GM12873 (cell line): ENCODE measurements at regions not wholly inside any gene's neighbourhood (a gene's known extent, or its start where the extent isn't known, plus 50 kb on each side); places are given as distances from the start of the nearest gene placed in this dataset.

Experiments used
- TF ChIP-seq, protein P1 (sequence below): IDR thresholded peaks from 2 replicates; pipeline ENCODE4 v1.5.1; 2012; ENCODE audit warnings: low read depth, mild to moderate bottlenecking, moderate library complexity, low read length, control low read depth; ENCODE audit not compliant: insufficient read depth; ENCODE audit errors: missing control alignments

DNA sequence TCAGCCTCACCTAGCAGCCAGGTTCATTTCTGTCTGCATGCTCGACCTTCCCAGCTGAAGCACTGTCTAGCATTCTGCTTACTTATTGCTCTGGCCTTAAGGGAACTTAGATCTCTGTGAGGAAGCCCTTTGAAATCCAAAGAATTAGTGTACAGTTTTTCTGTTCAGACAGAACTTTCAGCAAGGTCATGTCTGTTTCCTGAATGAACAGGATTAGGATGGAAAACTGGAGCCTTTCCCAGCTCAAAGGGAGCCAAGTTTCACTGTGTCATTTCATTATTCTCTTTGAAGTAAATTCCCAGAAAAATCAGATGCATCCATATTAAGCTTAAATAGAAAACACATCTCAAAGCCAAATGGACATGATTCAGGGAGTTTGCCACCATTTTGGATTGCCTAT lies 457.3 kb upstream of the KCNMB2 start:
- TF ChIP-seq, protein P1, sequence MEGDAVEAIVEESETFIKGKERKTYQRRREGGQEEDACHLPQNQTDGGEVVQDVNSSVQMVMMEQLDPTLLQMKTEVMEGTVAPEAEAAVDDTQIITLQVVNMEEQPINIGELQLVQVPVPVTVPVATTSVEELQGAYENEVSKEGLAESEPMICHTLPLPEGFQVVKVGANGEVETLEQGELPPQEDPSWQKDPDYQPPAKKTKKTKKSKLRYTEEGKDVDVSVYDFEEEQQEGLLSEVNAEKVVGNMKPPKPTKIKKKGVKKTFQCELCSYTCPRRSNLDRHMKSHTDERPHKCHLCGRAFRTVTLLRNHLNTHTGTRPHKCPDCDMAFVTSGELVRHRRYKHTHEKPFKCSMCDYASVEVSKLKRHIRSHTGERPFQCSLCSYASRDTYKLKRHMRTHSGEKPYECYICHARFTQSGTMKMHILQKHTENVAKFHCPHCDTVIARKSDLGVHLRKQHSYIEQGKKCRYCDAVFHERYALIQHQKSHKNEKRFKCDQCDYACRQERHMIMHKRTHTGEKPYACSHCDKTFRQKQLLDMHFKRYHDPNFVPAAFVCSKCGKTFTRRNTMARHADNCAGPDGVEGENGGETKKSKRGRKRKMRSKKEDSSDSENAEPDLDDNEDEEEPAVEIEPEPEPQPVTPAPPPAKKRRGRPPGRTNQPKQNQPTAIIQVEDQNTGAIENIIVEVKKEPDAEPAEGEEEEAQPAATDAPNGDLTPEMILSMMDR: no peak

DNA sequence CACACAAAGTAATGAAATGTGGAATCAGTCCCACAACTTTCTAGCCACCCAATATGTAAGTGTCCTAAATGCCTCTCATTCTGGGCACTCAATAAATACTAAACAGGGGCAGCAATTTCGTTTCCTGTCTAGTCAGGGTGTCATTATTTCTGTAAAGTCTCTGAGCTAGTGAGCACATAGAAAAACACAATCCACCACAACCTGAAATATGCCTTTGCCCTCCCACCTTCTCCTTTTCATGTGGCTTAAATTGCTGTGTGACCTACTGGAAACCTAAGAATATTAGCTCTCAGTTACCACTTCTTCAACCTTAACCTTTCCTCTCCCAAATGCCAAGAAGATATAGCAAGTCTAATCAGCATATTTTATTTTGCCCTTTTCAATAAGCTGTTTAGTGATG lies 456.3 kb upstream of the KCNMB2 start:
- TF ChIP-seq, protein P1: no peak

DNA sequence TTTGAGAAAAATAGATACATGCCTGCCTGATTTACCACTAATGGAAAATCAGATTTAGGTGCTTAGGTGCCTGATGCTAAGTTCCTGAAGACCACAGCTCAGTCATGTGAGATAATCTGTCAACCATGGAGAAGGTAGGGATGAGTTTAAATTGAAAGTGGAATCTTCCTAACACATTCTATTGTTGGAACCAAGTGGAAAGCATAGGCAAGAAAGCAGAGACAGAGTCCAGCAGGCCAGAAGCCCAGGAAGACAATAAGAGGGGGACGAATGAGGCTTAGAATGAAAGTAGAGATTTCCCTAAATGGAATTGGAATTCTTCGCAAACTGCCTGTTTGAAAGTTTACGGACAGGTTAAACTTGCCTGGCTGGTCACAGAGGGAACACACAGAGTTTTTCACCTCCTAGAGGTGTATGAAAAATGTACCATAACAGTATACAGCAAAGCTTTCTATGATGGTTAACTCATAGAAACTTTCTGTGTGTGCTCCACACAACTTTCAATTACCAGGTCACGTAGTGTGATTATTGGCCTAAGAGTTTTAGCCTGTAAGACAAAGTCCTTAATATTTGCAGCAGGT lies 453.8 kb upstream of the KCNMB2 start:
- TF ChIP-seq, protein P1: no peak

DNA sequence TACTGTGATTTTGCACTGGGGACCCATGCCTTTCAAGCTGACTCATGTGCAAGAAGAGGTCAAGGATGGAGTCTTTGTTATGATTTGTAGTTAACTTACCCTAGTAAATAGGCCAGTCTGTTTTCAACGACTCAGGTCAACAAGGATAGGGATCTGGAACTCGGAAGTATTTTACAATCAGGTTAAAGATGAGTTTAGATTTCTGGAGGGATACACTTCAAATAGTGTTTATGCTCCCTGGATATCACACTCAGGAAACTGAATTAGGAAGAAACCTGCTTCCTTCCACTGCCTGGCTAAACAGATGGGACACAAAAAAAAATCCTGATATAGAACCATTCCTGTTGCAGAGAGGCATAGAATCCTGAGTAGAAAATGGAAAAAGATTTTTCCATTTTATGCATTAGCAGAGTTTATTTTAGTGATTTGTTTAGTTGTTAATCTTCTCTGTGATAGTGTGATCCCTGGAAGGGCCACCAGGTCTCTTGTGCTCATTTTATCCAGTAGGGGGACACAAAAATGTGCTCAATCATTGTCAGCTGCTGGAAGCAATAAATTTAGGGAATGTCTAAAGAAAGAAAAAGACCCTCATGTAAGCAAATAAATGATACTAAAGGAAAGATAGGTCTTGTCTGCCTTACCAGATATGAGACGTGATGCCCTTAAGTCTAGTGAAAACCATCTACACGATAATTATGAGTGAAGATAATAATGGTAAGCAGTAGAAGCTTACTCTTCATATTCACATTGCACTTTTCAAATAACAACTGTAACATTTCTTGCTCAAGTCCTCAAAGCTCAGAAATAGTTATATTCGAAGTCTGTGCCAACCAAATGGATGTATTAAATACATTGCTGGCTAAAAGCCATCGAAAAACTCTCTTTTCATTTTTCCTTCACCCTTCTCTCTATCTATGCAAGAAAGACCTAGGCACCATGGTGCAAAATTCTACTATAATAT lies 452.1 kb upstream of the KCNMB2 start:
- TF ChIP-seq, protein P1: peak; percentile 29

DNA sequence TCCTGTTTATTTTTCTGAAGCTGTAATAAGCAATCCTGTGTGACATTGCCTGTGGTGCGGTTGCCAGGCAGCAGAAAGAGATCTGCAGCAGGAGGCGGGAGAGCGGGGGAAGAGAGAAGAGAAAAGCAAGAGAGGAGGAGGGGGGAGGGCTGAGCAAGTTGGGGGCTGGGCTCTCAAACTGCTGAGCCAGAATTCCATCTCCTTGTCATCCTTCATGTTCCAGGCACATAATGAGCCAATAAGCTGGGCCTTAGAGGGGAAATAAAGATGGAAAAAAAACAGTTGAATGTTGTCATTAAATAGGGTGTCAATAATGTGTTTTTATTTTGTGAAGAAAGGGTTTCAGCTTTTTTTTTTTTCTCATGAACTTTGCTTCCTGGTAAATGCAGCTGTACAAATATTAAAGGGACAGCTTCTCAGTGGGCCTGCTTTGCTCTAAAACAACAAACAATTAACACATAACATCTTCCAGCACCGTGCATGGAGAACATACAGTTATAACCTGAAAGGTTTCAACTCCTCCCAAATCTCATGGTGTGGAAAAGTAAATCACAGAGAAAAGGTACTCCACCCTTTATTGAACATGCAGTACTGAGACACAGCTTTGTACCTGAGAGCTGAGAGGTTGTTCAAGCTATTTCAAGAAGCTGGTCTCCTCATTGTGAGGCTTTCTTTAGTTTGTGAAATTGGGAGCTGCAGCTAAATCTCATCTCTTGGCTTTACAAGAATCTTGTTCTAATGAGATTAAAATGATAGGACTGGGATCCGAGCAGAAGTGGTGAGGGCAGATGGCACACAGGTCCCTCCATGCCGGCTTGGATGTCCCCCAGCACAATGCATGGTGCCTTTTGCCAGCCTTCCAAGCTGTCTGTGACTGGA lies 451.1 kb upstream of the KCNMB2 start:
- TF ChIP-seq, protein P1: no peak

DNA sequence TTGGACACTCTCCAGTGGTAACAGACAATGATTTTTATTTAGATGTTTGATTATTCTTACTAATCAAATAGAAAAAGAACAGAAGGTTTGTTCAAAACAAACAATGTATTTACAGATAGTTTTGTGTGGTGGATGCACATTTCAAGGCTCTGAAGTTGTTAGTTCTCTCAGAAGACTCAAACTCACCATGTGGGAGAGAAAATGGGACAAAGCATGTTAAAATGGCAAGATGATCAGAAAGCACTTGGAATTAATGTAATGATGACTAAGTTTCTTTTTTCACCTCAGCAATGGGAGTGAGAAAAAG lies 450.5 kb upstream of the KCNMB2 start:
- TF ChIP-seq, protein P1: no peak
